ENCODE measurements at regions not wholly inside any gene's neighbourhood (a gene's known extent, or its start where the extent isn't known, plus 50 kb on each side); places are given as distances from the start of the nearest gene placed in this dataset.

- TF ChIP-seq CTCF (IDR thresholded peaks at IDR 0.05), result no peak
- TF ChIP-seq ZFX (IDR thresholded peaks at IDR 0.05; ENCODE audit: borderline replicate concordance), result no peak
Observed at GRCh38 chr2:238549866-238550265, 123.1 kb downstream of the ASB1 start.
